GM12878 (cell line): ENCODE measurements at regions not wholly inside any gene's neighbourhood (a gene's known extent, or its start where the extent isn't known, plus 50 kb on each side); places are given as distances from the start of the nearest gene placed in this dataset.

Experiments used
- ATAC-seq: fragments of 200-7000 bp; cut with Tn5 transposase; 3 replicates; pipeline ENCODE4 v1.9.1; 2020; ENCODE audit warnings: mild to moderate bottlenecking, moderate library complexity
- BruUV-seq: library from RNA; stranded (reverse); fragments of 400-500 nt; replicated peaks from 2 replicates; lab custom pipeline; 2021; lab: Mats Ljungman, UMichigan
- CTCF ChIA-PET: fragments of 300-600 bp; sonication (Branson Sonifier 250); formaldehyde crosslinking; extraction: SDS; loops from one replicate; lab custom pipeline; 2021; ENCODE audit warnings: inconsistent platforms; lab: Yijun Ruan, JAX
- POLR2A ChIA-PET: fragments of 350-600 bp; formaldehyde crosslinking; extraction: SDS; loops from one replicate; lab custom pipeline; 2021; ENCODE audit warnings: inconsistent platforms; lab: Charles Lee
- RAD21 ChIA-PET: fragments of 300-600 bp; sonication (Branson Sonifier 250); formaldehyde crosslinking; loops from one replicate; lab custom pipeline; 2023; ENCODE audit warnings: antibody characterized with exemption; ENCODE audit not compliant: unreplicated experiment; lab: Charles Lee
- SMC1A ChIA-PET: fragments of 300-600 bp; sonication (Branson Sonifier 250); formaldehyde crosslinking; loops from one replicate; lab custom pipeline; 2023; ENCODE audit not compliant: unreplicated experiment, uncharacterized antibody; lab: Charles Lee
- DNase-seq: peaks from one replicate; pipeline ENCODE4 v3.0.0-alpha.2; 2011; ENCODE audit warnings: low read depth, low spot score
- FAIRE-seq: peaks from 3 replicates; lab custom pipeline; 2011; peaks lifted over from hg19 to GRCh38; lab: Jason Lieb, UNC
- H2AFZ ChIP-seq: 2 replicates; pipeline ENCODE4 v1.6.0; 2011; ENCODE audit warnings: low read depth, low read length, control low read depth; ENCODE audit not compliant: control insufficient read depth
- H3K27ac ChIP-seq: 2 replicates; pipeline ENCODE4 v1.5.1; 2011; ENCODE audit warnings: control low read depth; ENCODE audit not compliant: control insufficient read depth, insufficient read depth
- H3K27me3 ChIP-seq, 2 experiments: replicated peaks in 1 of 2; 2 replicates each; pipeline versions ENCODE4 v1.6.0 to v1.6.1; 2011; ENCODE audit warnings: low read length in 1 of 2; ENCODE audit not compliant: control insufficient read depth in 2 of 2, insufficient read depth in 2 of 2
- H3K36me3 ChIP-seq, 2 experiments: 2 replicates each; pipeline ENCODE4 v1.5.1; 2011; ENCODE audit warnings: low read length in 1 of 2; ENCODE audit not compliant: control insufficient read depth in 2 of 2, insufficient read depth in 2 of 2
- H3K4me1 ChIP-seq: 2 replicates; pipeline ENCODE4 v1.6.1; 2011; ENCODE audit warnings: mild to moderate bottlenecking, low read length, moderate library complexity, mixed read lengths; ENCODE audit not compliant: control insufficient read depth, insufficient read depth
- H3K4me2 ChIP-seq: 2 replicates; pipeline ENCODE4 v1.6.0; 2011; ENCODE audit warnings: control low read depth; ENCODE audit not compliant: control insufficient read depth, insufficient read depth
- H3K4me3 ChIP-seq: fragments of 200-600 bp; sonication (generic); 2 replicates; pipeline ENCODE4 v1.5.1; 2016
- H3K79me2 ChIP-seq: 2 replicates; pipeline ENCODE4 v1.6.0; 2011; ENCODE audit warnings: low read length; ENCODE audit not compliant: control insufficient read depth, insufficient read depth
- H3K9ac ChIP-seq: 2 replicates; pipeline ENCODE4 v1.8.0; 2011; ENCODE audit warnings: low read length, control low read depth, mixed read lengths; ENCODE audit not compliant: control insufficient read depth, insufficient read depth
- H3K9me3 ChIP-seq: replicated peaks from 3 replicates; pipeline ENCODE4 v1.5.1; 2011; ENCODE audit warnings: mild to moderate bottlenecking, low read length; ENCODE audit not compliant: control insufficient read depth, insufficient read depth
- H4K20me1 ChIP-seq: 2 replicates; pipeline ENCODE4 v1.6.0; 2011; ENCODE audit not compliant: control insufficient read depth, insufficient read depth
- CHD4 ChIP-seq: fragments of 200-600 bp; sonication (generic); IDR thresholded peaks from 2 replicates; pipeline ENCODE4 v1.6.1; 2016; ENCODE audit warnings: mild to moderate bottlenecking
- CREM ChIP-seq: IDR thresholded peaks from 2 replicates; pipeline ENCODE4 v1.6.1; 2014; ENCODE audit warnings: antibody characterized with exemption, low read depth
- ZBED1 ChIP-seq: IDR thresholded peaks from 2 replicates; pipeline ENCODE4 v1.6.1; 2016; ENCODE audit warnings: borderline replicate concordance
- ZNF207 ChIP-seq: fragments of 450-650 bp; IDR thresholded peaks from 2 replicates; pipeline ENCODE4 v1.6.1; 2014; ENCODE audit warnings: antibody characterized with exemption, mild to moderate bottlenecking, borderline replicate concordance
- whole genome bisulfite sequencing: methylation state at CpG from one replicate; pipeline ENCODE4 v1.1.6; 2016; ENCODE audit warnings: low lambda C conversion rate; ENCODE audit not compliant: insufficient replicate concordance, insufficient coverage; ENCODE audit errors: missing lambda C conversion rate; 5-methylcytosine and 5-hydroxymethylcytosine counted together
- in situ Hi-C: fragments of 300-500 bp; cut with MboI; formaldehyde crosslinking; loops from 9 replicates; pipeline ENCODE4 v1.14.3; 2018; ENCODE audit warnings: mixed read lengths
- intact Hi-C: fragments of 100-400 bp; cut with micrococcal nuclease; formaldehyde crosslinking; loops from one replicate; pipeline ENCODE4 v1.14.2; 2022; ENCODE audit not compliant: unreplicated experiment
- TF ChIP-seq, protein P1 (sequence below): fragments of 450-650 bp; IDR thresholded peaks from 2 replicates; pipeline ENCODE4 v1.6.1; 2017; ENCODE audit warnings: mild to moderate bottlenecking, low read depth, inconsistent platforms; ENCODE audit not compliant: poor library complexity, severe bottlenecking
- TF ChIP-seq, protein P2 (sequence below), 3 experiments: IDR thresholded peaks in 2 of 3; conservative IDR thresholded peaks in 1 of 3; 2 replicates each; pipeline ENCODE4 v1.5.1; 2011; ENCODE audit warnings: low read depth in 3 of 3, low read length in 3 of 3, mild to moderate bottlenecking in 3 of 3, control low read depth in 2 of 3, moderate library complexity in 2 of 3, inconsistent platforms in 1 of 3, mixed read lengths in 1 of 3; ENCODE audit not compliant: control insufficient read depth in 2 of 3, insufficient read depth in 1 of 3; ENCODE audit errors: extremely low read depth in 1 of 3

DNA sequence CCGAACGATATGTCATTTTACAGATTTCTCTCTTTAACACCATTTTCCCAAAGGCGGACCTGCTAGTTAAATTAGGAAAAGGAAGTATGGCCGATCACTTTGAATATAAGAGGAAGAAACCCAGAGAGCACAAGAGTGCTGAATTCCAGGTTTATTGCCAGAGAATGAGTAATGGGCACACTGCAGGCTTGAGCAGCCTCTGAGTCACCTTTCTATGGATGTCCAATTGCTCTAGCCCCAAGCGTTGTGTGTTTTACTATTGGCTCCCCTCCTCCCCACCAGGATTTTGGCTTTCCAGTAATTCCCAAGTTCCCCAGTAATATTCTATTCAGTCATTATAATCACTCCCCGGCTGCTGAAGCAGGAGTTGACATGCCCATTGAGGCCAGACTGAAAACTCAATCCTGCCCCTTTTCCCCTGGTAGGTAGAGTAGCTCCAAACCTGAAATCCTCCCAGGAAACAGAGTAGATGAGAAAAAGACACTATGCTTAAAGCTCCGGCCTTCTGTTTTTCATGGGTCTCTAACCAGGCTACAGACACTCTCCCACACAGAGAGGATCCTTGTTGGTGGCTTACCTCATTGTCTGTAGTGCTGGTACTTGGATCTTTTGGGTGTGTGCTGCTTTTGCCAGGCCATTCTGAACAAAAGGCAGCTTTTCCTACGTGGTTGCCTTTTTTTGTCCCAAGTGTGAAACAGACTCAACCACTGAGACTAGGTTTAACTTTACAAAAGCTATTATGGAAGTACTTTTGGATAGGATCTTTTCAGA lies 704.3 kb upstream of the FLRT2 start:
- 9% methylated on average over 8 of the region's 8 CpGs for WGBS

More for the DNA sequence above, 704.3 kb upstream of the FLRT2 start:
- Histone ChIP-seq H3K4me2 (no peak overlapping the region), H3K27me3 (no peaks in the 10 kb centered on the region), H3K36me3 (no peaks in the 10 kb centered on the region), H3K79me2 (no peaks in the 10 kb centered on the region), H2AFZ (no peak overlapping the region), H3K27ac (no peak overlapping the region), H4K20me1 (no peaks in the 10 kb centered on the region), H3K4me1 (no peaks in the 10 kb centered on the region), H3K9me3 (no peaks in the 10 kb centered on the region), H3K9ac (no peak overlapping the region), H3K4me3 (no peak overlapping the region)
- intact Hi-C loops (no loop called here), in situ Hi-C loops (no loop called here)
- no peak for DNase-seq
- ChIA-PET SMC1A (no interaction called here), CTCF (no interaction called here), POLR2A (no interaction called here), RAD21 (no interaction called here)
- BruUV-seq, result no TSS peak
- TF ChIP-seq ZBED1, result no peak
- TF ChIP-seq CREM, result no peak
- TF ChIP-seq, protein P1, sequence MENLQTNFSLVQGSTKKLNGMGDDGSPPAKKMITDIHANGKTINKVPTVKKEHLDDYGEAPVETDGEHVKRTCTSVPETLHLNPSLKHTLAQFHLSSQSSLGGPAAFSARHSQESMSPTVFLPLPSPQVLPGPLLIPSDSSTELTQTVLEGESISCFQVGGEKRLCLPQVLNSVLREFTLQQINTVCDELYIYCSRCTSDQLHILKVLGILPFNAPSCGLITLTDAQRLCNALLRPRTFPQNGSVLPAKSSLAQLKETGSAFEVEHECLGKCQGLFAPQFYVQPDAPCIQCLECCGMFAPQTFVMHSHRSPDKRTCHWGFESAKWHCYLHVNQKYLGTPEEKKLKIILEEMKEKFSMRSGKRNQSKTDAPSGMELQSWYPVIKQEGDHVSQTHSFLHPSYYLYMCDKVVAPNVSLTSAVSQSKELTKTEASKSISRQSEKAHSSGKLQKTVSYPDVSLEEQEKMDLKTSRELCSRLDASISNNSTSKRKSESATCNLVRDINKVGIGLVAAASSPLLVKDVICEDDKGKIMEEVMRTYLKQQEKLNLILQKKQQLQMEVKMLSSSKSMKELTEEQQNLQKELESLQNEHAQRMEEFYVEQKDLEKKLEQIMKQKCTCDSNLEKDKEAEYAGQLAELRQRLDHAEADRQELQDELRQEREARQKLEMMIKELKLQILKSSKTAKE, result no peak
- TF ChIP-seq, protein P2, sequence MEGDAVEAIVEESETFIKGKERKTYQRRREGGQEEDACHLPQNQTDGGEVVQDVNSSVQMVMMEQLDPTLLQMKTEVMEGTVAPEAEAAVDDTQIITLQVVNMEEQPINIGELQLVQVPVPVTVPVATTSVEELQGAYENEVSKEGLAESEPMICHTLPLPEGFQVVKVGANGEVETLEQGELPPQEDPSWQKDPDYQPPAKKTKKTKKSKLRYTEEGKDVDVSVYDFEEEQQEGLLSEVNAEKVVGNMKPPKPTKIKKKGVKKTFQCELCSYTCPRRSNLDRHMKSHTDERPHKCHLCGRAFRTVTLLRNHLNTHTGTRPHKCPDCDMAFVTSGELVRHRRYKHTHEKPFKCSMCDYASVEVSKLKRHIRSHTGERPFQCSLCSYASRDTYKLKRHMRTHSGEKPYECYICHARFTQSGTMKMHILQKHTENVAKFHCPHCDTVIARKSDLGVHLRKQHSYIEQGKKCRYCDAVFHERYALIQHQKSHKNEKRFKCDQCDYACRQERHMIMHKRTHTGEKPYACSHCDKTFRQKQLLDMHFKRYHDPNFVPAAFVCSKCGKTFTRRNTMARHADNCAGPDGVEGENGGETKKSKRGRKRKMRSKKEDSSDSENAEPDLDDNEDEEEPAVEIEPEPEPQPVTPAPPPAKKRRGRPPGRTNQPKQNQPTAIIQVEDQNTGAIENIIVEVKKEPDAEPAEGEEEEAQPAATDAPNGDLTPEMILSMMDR (IDR thresholded peaks at IDR 0.05 in 2 of 3, conservative IDR thresholded peaks at IDR 0.05 in 1 of 3; ENCODE audit: control insufficient read depth in 2 of 3, extremely low read depth in 1 of 3, insufficient read depth in 1 of 3, low read depth in 3 of 3, low read length in 3 of 3), result no peak
- no peak for TF ChIP-seq ZNF207
- no peak for TF ChIP-seq CHD4
- no peak for FAIRE-seq
- ATAC-seq, result no peak
